Hypothalamus (tissue), 51 donors: ENCODE measurements at regions not wholly inside any gene's neighbourhood (a gene's known extent, or its start where the extent isn't known, plus 50 kb on each side); places are given as distances from the start of the nearest gene placed in this dataset.

Experiments used
- DNase-seq, 51 donors: peaks; one replicate each; lab custom pipeline; 2025; lab: John Stamatoyannopoulos, UW

- DNase-seq: no peak
These were observed 49.9 kb upstream of the MAFB start for GRCh38 chr20:40738976-40739375.

DNA sequence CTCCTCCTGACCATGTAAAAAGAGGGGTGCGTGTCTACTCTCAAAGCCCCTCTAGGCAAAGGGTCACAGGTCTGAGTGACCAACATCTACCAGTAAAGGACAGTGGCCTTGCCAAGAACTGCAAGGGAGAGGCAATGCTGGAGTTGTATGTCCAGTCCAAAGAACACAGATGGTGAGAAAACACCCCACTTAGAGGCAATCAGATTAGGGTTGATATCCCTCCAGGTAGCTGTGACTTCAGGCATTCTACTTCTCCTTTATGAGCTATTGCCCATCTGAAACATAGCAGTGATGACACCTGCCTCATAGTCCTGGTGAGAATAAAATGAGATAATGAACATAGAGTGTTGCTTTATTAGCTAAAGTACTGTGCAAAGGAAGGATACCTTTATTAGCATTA, 50.8 kb upstream of the MAFB start:
- DNase-seq: no peak

DNA sequence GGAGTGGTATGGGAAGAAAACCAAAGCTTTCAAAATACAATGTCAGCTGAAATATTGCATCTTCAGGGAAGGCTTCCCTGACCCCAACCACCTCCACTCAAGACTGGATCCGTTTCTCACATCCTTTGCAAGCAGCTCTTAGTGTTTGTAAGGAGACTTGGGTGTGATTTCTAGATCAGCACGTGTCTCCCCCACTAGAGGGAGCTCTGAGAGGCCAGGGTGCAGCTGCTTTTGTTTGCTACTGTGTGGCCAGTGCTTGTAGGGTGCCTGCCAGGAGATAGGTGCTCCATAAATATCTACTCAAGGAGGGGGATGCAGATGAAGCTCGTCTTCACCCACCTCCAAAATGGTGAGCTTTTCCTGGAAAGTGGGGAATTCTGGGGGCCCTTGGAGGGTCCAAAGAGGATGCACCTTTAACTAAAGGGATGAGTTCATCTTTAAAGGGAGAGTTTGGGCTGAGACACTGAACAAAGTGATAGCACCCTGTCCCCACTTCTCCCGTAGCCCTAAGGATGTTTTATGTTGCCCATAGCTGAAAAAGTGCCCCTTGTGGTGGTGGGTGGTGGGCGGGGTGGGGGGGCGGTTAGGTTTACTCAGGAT, 52.6 kb upstream of the MAFB start:
- DNase-seq: peak in 13 of 51 donors; percentile 3 to 32 (median 17)

DNA sequence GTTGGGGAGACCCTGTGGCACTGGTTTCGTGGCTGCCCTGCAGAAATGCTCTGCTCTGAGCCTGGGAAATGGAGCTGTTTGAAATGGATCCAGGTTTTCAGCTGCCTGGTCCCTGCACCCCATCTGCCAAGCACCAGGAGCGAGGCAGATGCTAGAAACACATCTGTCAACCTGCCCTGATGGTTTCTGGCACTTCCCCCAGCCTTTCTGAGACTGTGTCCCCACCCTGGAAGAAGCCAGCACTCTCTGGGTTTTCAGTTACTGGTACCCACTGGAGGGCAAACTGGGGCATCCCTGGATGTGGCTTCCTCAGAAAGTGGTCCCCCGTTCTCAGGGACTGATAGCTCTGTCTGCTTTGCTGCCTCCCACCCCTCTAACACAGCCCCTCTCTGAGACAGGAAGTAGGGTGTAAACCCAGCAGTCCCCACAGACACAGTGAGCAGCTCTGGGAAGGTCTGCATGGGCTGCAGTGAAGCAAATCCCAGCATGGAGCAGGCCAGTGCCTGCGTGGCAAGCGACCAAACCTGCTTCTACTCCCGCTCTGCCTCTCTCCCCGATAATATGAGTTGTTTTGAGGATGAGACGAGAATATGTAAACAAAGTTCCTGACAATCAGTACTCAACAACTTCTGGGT, 54.2 kb upstream of the MAFB start:
- no peak for DNase-seq

- DNase-seq: no peak
These were observed 55.2 kb upstream of the MAFB start for GRCh38 chr20:40744072-40744817.

GRCh38 chr20:40744818-40745175, 55.8 kb upstream of the MAFB start:
- no peak for DNase-seq

- DNase-seq: no peak
These were observed 57.2 kb upstream of the MAFB start for GRCh38 chr20:40746251-40746650.

GRCh38 chr20:40748182-40748581, 59.1 kb upstream of the MAFB start:
- DNase-seq: no peak

- DNase-seq: no peak
These were observed 61.0 kb upstream of the MAFB start for GRCh38 chr20:40749985-40750506.

- no peak for DNase-seq
These were observed 61.6 kb upstream of the MAFB start for GRCh38 chr20:40750541-40751035.

DNA sequence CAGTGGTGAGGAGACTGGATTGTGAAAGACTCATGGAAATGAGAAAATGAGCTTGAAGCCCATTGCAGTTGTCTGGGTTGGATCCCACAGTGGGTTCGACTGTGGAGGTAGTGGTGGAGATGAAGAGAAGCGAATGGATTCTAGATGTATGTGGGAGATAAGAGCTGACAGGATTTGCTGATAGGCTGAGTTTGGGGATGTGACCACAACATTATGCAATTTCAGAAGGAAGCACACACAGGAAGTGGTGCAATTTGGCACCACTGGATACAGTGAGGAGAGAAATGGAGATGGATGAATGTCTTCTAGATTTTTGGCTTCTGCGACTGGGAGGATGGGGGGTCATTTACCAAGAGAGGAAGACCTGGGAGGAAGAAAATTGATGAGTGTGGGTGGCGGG, 64.4 kb upstream of the MAFB start:
- no peak for DNase-seq

GRCh38 chr20:40754339-40754943, 65.4 kb upstream of the MAFB start:
- DNase-seq: no peak

DNA sequence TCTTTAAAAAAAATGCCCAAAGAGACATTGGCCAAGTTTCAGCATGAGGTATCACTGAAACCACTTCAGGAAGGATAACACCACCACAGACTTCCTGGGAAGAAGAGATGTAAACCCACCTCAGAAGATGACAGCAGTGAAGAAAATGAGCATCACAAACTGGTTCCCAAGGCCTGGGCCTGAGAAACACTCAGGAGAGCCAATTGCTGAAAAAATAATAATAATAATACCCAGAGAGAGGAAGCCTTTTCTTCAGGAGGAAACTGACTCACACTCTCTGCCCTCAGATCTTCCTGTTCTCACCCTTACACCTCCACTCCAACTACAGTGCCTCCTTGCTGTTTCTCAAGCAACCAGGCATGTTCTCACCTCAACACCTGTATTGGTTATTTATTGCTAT, 68.1 kb upstream of the MAFB start:
- no peak for DNase-seq

DNA sequence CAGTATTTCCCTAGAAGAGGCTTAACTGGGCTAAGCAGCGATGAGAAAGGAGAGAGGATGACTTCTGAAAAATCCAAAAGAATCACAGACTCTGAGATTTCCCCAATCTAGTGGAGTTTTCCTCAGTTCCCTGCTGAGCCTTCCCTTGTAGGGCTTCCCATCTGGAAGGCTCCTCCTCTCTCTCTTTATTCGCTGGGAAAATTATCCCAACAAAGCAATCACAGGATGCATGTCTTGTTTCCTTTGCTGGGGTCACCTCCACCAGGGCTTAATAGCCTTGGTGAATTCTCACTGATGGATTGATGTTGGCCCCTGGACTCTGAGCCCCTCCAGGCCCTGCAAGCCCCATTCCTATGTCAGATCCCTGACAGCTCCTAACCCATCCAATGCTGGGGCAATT, 69.8 kb upstream of the MAFB start:
- no peak for DNase-seq

GRCh38 chr20:40760399-40760798, 71.4 kb upstream of the MAFB start:
- peak in 3 of 51 donors; percentile 2 to 8 (median 4) for DNase-seq

DNA sequence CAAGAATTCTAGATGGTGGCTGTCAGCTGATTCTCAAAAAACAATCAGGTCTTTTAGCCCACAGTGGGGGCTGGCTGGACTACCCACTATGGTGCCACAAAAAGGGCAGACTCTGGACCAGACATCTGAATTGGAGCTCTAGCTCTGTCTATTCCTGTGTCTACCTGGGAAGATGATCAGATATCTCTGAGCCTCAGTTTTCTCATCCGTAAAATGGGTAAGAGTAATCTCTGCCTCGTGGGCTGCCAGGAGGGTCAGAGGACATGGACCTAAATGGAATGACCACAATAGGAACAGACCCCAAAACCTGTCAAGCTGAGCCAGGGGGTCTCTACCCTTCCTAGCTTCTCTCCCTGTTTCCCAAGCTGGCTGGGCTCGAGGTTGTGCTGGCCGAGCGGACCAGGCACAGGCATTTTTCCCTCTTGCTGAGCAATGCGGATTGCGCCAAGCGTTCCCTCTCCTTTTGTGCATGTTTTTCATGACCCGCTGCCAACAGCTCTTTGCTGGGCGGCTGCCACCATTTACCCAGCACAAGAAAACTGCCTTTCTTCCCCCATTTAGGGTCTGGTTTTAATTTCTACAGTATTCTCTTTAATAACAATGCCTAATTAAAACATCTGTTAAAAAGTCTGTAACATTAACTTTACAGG, 74.7 kb upstream of the MAFB start:
- DNase-seq: peak in 43 of 51 donors; percentile 5 to 82 (median 56)

DNA sequence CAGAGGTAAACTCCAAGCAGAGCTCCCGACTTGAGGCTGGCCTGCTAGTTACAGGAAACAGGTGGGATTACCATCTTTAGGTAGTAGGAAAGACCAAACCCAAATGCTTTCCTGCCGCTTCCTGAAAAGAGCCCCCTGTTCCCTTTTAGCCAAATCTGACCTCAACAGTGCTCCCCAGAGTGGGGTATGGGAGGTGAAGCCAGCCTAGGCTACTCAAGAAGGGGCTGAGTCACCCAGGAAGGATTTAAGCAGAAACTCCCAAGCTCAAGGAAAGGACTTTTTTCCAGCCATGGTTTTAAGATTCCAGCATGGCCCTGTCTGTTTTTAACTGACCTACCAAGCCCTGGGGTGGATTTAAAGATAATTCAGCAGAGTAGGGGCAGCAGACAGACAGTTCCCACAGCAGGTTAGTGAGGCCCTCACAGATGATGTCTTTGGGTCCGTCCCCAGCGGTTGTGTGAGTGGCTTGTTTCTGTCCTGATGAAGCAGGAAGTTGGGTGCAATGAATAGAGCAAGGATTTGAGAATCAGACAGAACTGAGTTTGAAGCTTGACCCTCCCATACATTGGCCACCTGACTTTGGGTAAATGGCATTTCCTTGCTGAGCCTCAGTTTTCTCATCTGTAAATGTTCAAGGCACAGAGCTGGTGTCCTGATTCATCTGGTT, 76.9 kb upstream of the MAFB start:
- DNase-seq: no peak

DNA sequence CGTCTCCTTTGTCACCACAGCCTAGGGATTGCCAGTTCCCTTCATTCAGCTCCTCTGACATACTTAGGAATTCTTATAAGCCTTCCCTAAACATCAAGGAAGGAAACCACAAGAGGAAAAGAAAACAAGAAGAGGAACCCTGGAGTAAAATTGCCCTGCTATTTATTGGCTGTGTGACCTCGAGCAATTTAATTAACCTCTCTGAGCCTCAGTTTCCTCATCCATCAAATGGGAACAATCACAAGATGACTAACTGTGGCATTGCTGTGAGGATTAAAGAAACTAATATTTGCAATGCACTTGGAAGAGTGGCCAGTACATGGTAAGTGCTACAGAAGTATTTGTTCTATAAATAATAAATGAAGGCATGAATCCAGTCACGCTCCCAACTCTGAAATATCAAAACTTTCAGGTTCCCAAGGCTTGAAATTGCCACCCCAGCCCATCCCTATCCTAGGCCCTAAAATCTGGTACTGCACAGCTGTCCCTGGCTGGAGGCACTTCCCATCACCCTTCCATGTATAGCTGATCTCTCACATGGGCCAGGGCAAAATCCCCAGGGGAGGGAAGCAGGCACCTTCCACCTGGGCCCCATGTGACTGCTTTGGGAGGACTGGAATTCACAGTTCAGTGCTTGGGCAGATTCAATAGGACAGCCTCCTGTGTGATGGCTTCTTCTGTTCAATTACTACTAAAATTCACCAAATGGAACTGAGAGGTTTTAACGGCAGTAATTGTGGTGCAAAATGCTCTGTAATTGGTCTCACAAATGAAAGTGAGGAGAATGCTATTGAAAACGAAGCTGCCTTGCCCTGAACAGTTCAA, 78.0 kb upstream of the MAFB start:
- no peak for DNase-seq

DNA sequence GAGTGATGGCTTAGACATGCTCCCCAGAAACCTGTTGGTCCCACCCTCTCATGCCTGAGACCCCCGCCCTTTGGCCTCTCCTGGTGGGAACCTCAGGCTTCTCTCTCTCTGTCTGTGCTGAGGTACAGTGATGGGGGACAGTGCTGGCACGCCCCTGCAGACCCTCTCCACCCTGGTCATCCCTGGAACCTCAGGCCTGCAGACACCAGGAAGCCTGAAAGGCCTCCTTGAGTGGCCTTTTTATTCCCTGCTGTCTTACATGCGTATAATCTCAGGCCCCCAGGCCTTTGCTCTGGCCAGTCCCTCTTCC, 78.5 kb upstream of the MAFB start:
- DNase-seq: no peak

DNA sequence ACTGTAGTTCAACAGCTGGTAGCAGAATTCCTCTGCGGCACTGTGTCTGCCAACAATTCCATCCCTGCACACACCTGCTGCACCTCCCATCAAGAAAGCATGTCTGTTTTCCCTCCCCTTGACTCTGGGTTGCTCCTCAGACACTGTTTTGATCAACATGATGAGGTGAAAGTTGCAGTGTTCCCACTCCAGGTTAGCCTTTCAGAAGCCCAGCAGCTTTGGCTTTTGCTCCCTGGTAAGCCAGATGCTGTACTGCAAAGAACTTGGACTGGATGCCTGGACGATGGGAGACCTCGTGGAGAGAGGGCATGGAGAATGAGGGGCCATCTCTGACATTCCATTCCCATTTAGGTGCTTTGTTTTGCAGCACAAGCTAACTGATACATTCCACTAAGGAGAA, 79.1 kb upstream of the MAFB start:
- no peak for DNase-seq
